DMS114 treated with DMSO at 0.1 percent for 48 hours (cell line): ENCODE measurements at regions not wholly inside any gene's neighbourhood (a gene's known extent, or its start where the extent isn't known, plus 50 kb on each side); places are given as distances from the start of the nearest gene placed in this dataset.

Experiments
- DNase-seq: peaks from one replicate; lab custom pipeline; 2025; ENCODE audit not compliant: unreplicated experiment; lab: John Stamatoyannopoulos, UW

DNA sequence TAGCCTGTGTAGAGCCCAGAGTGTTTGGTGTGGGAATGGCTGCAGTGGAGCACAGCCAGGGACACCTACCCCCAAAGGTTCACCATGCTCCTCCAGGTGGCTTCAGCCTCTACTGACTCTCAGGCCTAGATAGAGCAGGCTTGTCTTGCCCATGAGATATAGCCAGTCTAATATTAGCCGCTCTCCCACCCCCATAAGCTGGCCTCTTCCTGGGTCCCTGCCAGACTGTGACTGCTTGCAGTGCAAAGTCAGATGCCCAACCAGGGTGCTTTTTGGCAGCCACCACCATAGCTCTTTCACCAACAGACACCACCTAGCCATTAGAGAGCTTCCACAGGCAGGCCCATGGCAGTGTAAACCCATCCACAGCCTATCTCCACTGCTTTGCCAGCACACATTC lies 405.3 kb downstream of the MBD2 start:
- DNase-seq = no peak

- DNase-seq = no peak
These were observed 406.2 kb downstream of the MBD2 start for GRCh38 chr18:53817976-53818950.

DNA sequence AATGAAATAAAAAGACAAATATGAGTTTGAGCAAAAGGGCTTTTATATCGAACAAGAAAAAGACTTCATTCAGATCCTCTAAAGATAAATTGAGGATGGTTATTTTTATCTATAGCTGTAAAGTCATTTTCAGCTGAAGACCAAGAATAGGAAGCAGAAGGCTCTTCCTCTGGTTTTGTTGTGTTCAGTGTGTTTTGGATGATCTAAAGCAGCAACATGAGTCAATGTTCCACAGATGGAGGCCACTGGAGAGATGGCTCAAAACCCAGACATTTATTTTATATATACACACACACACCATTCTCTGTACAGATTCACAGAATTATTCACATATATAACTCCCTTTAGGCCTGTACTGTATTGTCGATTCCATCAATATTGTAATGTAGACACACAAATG lies 424.3 kb downstream of the MBD2 start:
- DNase-seq = no peak

DNA sequence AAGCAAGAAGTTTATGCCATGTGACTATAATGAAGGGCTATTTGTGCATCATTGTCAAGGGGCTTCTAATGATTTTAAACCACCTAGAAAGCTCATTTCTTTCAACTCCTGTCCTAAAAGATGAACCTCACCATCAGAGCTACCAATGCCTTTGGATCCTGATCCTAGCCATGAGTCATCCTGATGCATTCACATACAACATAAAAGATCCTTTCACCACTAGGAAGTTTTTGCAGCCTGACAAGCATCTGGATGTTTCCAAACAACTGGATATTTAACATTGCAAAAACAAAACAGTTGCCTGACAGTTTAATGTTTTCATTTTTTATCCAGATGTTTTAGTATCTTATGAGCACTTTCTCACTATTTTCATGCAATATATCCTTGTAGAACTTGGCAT lies 425.3 kb downstream of the MBD2 start:
- DNase-seq = no peak

GRCh38 chr18:53798516-53798915 lies 426.0 kb downstream of the MBD2 start:
- no peak for DNase-seq

DNA sequence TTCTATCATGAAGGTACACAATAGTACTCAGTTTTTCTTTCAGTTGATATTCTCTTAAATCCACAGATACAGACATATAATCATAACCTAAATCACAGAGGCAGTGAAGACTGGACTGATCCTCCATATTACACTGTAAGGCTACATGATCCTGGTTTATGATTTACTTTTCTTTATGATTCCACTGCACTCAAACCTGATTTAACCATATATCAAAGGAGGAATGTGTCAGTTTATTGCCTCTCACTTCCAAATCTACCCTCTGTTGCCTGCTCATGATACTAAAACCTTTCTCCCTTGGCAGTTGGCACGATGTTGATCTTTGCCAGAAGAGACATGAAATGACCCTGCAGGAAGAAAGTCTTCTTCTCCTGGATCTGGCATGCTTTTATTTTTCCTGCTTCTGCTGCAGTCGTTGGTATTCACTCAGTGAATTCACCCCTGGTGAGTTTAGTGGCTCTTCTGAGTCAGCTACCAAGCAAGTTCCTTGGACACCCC lies 426.4 kb downstream of the MBD2 start:
- no peak for DNase-seq

GRCh38 chr18:53796040-53796729 lies 428.3 kb downstream of the MBD2 start:
- DNase-seq = no peak

- DNase-seq = no peak
These were observed 428.9 kb downstream of the MBD2 start for GRCh38 chr18:53795610-53796009.

GRCh38 chr18:53795061-53795460 lies 429.4 kb downstream of the MBD2 start:
- DNase-seq = no peak

- DNase-seq = no peak
These were observed 431.7 kb downstream of the MBD2 start for GRCh38 chr18:53792762-53793161.

GRCh38 chr18:53790786-53791185 lies 433.7 kb downstream of the MBD2 start:
- DNase-seq = no peak

- no peak for DNase-seq
These were observed 434.9 kb downstream of the MBD2 start for GRCh38 chr18:53789376-53790247.

DNA sequence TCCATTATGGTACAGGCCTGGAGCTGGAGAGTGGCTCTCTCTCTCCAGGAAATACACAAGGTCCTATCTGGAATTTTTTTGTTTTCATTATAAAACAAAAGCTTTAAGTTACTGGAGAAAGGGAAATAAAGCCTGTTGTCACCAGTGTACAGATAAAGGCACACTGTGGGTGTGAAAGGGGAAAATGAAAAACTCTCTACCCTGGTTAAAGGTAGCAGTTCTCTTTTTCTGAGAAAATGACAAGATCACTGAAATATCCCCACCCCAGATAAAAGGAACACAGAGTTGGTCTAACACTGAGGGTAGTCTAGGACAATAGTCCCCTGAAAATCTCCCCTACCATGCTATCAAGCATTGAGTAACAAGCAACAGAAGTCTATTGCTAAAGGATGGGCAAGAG lies 438.7 kb downstream of the MBD2 start:
- DNase-seq = no peak

DNA sequence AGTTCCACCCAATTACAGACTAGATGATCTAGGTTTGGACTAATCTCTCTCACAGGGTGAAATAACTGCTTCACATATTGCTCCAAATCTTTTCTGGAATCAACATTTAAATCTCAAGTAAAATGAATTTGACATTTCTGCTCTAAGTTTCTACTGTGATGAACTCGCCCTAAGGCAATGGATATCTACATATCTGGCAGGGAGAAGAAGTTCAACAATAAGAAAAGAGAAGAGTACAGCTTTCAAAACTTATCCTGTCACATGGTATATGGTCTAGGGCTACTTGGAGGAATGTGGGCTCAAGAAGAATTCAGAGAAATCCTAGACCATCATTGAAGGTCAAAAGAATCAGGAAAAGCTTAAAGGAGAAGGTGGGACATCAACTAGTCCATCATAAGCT lies 440.2 kb downstream of the MBD2 start:
- DNase-seq = no peak

- DNase-seq = no peak
These were observed 443.8 kb downstream of the MBD2 start for GRCh38 chr18:53780666-53781065.

DNA sequence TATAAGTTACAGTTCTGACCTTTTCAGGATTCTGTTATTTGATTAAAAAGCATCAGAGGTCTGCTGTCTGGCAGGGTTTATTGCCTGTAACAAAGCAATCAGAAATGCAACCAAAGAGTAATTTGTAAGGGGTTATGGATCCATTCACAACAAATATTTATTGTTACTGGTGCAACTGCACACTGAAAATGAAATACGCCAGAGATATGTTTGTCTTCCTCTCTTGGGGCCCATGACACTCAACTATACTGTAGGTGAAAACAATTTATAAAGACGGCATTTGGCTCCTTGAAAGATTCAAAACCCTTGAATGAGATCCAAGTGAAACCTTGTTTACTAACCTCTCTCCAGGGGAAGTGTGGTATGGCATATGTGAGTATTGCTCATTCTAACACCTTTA lies 452.2 kb downstream of the MBD2 start:
- no peak for DNase-seq

DNA sequence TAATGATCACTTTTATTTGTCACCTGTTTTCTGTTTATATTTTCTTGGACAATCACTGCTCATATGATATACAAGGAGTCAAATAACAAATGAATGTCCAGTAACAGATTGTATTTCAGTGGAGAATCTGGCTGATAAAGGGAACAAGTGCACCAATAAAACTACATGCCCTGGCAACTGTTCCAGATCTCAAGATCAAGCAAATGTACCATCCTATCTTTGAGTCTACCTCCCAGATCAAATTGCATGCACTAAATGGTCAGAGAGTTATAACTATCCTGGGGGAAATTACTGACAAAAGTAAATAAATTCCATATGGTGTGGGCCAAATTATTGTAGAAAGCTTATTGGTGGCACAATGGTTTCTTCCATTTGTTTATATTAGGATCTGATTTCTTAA lies 452.8 kb downstream of the MBD2 start:
- DNase-seq = no peak

GRCh38 chr18:53765211-53765610 lies 459.3 kb downstream of the MBD2 start:
- DNase-seq = no peak

DNA sequence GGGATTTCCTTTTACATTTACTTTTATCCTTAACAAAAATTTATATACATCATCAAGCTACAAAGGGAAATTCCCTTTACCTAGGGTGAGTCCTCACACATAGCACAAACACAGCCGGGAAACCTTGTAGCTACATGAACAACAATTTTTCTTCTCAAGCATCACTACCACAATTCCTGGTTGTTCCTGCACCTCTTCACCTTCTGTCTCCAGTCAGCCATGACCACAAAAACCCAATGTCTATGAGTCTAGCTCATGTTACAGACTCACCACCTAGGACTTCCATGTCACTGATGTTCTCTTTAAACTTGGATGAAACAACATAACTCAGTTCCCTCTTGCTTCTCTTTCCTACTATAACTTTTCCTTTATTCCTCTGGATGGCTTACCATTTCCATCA lies 460.4 kb downstream of the MBD2 start:
- DNase-seq = no peak

DNA sequence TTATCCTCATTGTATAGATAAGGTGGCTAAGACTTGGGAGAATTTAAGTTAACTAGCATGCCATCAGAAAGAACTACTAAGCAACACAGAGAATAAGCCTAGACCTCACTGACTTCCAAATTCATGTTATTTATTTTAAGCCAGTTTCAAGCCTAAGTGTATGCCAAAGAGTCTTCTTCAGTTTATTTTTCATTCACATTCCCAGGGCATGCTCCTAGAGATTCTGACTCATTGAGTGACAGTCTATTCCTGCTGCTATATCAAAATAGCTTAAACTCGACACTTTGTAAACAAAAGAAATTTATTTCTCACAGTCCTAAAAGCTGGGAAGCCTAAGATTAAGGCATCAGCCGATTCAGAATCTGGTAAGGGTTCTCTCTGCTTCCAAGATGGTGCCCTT lies 467.1 kb downstream of the MBD2 start:
- DNase-seq = no peak

DNA sequence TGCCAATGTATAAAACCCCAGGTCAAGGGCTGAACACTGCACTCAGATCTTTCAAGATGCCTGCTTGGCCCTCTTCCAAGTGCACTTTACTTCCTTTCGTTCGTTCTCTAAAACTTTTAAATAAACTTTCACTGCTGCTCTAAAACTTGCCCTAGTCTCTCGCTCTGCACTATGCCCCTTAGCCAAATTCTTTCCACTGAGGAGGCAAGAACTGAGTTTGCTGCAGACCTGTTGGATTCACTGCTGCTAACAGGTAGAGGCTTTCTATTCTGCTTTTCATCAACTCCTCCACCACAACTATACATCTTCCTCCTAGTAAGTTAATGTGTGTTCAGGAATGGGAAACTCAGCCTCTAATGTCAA lies 467.9 kb downstream of the MBD2 start:
- DNase-seq = no peak
